Eye (tissue), 1 donor: ENCODE measurements at regions not wholly inside any gene's neighbourhood (a gene's known extent, or its start where the extent isn't known, plus 50 kb on each side); places are given as distances from the start of the nearest gene placed in this dataset.
"Not testable (repeated sequence)": the region's sequence is repeated elsewhere in the genome, so short reads cannot be mapped to it uniquely, and the experiment has no call there.

Experiments used
- DNase-seq: peaks from one replicate; pipeline ENCODE4 v3.0.0-alpha.2; 2015

DNA sequence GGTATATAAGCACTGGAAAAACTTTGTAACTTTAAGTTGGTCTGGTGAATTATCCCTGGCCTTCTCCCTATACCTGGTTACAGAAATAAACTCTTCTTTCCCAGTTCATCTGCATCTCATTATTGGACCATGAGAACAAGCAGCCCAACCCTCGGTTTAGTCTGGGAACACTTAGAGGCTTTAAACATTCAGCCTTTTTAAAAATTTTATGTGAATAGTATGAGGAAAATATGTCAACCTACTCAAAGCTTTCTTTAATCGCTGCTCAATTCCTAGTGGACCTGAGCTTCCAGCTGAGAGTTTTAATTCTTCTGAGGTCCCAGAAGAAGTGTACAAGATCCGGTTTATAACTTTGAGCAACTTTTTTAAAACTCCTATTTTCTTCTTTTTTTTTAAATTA lies 358.6 kb upstream of the NOCT start:
- DNase-seq: no peak

DNA sequence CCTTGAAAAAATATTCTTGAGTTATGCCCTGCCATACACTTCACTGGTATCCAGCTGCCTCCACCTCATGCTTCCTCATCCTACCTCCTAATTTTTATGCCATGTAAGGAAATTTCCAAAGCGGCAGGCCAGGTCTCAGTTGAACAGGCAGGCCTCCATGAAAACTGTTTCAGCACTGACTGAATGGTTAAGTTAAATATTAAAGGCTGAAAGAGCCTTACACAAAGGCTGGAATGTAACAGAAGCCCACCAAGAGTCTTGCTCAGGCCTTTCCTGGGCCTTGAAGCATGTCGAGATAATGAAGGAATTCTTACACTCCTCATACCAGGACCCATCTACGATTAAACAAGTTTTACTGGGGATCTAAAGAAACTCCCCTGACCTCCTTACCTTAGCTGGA lies 359.6 kb upstream of the NOCT start:
- DNase-seq: no peak

DNA sequence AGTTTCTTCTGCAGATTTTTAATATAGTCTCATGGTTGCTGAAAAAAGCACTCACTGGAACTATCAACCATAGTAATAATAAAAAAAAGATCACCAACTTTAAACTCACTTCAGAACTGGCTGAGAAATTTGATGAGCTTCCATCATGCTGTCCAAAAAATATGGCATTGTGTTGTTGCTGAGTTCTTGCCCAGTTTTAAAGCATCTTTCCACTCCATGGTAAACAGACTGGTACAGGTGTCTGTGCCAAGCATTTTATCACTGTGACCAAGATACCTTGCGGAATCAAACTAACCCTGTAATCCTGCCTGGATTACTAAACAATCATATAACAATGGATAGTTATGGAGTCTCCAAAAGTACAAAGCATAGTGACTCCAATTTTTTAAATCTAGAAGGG lies 360.3 kb upstream of the NOCT start:
- DNase-seq: no peak

DNA sequence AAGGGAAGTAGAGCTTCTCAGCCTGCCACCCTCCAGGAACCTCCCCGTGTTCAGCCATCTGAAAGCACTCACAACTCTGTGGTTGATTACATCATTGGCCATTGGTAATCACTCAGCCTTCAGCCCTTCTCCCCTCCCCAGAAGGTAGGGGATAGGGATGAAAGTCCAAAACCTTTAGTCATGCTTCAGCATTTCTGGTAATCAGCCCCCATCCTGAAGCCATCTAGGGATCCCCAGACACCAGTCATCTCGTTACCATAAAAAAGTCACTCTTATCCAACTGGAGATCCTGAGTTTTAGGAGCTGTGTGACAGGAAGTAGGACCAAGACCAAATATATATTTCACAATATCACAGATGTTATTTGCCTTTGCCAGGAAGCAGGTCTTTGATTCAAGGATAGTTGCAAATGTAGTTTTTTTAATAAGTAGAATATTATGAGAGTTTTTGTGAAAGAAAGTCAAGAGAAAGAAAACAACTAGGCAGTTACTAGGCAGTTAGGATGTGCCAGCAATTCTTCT lies 364.6 kb upstream of the NOCT start:
- DNase-seq: no peak

DNA sequence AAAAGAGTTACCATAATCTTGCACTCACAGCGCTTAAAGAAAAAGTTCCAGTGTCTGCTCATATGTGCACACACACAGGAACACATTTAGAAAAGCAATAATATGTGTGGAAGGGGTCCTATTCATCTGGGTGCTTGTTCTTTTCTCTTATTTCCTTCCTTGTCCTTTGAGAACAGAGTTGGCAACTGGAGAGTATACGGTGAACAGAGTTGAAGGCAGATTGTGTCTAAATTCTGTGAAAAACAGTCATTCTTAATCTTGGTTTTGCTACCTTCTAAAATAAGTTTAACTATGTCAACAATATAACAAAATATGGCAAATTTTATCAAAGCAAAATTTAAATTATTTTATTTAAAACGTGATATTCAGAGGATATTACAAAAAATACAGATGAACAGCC lies 365.1 kb upstream of the NOCT start:
- DNase-seq: no peak

DNA sequence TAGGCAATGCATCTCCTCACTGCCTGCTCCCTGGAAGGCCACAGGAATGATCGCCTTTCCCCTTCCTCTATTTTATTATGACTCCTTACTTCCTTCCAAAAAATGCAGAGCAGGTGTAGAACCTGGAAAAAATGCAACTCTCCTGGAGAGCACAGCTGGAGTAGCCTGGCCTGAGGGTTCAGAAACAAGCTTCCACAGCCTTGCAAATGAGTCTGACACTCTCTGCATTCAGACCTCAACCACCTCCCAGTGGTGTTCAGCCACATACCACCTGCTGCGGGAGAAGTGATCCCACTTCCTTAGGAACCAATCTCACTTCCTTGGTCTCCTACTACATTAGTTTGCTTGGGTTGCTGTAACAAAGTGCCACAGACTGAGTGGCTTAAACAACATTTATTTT lies 368.1 kb upstream of the NOCT start:
- no peak for DNase-seq

DNA sequence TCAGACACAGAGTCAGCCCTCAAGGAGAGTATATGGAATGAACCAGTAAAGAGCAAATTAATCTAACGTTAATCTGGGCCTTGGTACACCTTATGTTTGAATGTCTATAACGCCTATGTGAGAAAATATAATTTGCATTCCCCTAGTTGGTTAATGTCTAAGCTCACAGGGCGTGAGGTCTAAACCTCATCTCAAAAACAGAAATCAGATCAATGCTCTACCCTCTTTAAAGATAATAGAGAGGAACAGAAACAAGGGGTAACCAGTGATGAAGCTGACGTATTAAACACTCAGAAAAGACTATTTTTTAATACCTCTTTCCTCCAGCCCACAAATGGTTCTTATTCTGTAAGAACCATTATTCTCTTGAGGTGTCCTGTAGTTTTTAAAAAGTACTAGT lies 369.2 kb upstream of the NOCT start:
- no peak for DNase-seq

DNA sequence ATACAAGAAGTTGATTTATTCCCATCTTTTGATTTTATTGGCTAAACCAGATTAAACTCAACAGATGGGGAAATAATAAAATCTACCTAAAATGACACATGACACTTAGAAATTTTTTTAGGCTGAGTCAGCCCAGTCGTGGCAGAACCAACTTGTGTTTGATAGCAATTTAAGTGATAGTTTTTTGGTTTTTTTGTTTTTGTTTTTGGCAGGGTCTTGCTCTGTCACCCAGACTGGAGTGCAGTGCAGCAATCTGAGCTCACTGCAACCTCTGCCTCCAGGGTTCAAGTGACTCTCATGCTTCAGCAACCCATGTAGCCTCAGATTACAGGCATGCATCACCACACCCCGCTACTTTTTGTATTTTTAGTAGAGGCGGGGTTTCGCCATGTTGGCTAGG lies 370.3 kb upstream of the NOCT start:
- no peak for DNase-seq

DNA sequence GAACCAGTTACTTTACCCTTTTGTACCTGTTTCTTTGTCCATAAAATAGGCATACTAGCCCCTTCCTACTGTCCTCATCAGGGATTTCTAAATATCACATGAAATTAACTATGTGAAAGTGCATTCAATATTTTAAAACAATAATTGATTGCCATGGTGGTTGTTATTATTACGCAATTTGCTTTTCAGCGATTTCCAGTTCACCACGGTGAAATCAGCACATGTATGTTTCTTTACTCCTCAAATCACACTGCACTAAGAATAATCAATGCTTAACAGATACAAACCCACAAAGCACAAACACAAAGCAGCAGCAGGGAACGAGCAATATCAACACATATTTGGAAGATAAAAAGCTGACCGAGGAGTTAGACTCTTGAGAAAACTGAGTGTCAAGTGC lies 371.3 kb upstream of the NOCT start:
- DNase-seq: no peak

DNA sequence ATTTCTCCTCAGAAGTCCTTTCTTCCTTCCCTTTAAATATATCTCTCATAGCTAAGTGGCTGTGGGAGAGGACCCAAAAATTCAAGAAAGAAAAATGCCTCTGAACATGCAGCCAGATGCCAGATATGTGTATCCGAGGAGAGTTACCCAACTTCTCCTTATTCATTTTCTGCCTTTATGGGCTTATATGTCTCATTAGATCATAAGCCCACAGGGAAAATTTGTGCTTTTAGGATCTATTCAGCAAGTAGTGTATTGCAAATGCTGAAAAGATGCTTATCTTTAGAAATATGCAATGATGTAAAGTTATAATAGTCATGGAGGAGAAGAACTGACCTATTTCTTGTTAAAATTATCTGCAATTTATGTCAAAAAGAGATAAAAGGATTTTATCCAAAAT lies 371.8 kb upstream of the NOCT start:
- DNase-seq: no peak

DNA sequence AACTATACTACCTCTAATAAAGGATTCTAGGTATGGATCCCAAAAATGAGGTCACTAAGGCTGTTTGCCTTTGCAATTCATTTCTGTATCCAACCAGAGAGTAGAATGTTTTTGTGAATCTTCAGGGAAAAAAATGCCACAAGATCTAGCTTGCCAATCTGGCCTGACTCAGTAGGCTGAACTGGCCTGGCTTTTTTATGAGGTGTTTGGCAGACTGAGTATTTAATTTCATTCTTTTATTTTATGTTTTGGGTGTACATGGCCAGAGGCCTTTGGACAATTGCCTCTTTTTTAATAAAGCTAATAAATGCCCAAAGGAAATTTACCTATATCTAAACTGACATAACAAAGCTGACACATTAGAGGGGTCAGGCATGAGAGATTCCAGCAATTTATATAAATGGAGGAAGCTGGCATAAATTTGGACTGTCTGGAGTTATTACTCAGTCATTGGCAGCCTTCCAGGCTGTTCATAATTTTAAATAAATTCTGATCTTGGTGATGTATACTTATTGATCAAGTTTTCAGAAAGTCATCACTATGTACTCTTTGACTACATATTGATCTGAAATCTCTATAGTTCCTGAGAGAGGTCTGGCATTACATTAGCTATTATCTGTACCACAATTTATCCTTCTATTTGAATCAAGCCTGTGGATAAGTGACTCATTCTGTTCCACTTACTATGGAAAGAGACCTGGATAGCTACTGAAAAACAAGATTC lies 376.4 kb upstream of the NOCT start:
- no peak for DNase-seq

DNA sequence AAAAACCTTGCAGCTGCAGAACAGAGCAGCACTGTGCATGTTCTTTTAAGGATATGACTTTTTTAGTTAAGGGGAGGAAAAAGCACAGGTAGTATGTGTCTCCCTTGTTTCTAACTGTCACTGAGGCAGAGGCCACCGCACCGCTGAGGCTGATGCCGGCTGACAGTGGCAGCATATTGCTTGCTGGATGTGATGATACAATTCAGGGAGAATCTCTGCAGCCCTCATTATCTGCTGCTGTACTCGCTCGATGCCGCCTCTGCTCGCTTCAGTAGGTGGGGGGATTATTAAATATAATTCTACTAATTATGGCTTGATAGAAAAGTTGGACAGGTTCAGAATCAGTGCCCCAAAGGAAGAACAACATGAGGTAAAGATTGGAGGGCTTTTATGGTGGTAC lies 378.8 kb upstream of the NOCT start:
- DNase-seq: peak; percentile 82

DNA sequence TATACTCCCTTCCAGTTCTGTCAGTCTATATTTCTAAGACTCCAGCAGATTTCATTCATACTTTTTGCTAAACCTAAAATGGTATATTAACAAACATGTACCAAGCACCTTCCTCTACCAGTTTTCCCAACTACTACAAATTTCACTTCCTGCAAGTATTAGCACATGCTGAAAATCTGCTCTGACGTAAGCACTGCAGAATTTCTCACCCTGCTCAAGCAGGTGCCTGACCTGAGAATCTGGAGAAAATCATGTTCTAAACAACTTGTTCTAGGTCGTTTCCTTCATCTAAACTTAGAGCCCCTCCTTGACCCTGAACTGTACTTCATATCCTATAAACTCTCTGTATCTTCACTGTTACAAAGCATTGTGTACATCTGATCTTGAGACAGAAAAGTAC lies 380.7 kb upstream of the NOCT start:
- DNase-seq: no peak

DNA sequence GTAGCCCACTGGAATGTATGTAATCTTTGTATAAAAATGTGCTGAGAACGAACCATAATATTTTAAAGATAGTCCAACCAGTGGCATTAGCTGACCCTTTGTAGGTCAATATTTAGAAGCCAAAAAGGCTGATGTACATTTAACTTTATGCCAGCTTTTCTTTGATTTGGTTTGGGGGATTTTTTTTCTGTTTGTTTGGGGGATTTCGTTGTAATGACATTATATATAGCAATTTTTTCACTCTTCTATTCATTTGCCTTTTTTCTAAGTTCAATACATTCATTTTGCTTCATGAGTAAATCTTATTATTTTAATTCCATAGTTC lies 382.0 kb upstream of the NOCT start:
- DNase-seq: no peak

DNA sequence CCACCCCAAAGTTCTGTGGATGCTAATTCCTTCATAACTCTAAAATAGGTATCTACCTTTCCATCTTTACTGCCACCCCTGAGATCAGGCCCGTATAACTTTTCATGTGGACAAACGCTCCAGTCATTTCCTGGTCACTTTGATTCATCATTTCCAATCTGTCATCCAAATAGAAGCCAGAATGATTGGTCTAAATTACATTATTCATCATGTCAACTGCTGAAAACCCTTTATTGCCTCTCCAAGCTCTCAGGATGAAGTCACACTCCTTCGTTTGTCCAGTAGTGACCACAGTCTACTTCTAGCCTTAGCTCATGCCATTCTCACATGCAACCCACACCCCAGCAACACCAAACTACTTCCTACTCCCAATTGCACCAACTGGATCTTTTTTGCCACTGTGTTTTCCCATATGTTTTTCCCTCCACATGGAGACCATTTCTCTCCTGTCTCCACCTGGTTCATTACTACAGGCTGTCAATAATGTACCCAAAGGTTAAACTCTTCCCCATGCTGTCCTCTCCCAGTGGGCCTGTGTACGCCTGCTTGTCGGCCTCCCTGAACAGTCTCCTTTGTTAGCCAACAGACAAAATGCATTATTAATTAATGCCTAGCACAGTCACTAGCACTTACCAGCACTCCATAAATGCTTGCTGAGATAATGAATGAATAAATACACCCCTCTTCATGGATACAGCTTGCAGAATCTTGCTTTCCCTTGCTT lies 382.6 kb upstream of the NOCT start:
- DNase-seq: peak; percentile 37

DNA sequence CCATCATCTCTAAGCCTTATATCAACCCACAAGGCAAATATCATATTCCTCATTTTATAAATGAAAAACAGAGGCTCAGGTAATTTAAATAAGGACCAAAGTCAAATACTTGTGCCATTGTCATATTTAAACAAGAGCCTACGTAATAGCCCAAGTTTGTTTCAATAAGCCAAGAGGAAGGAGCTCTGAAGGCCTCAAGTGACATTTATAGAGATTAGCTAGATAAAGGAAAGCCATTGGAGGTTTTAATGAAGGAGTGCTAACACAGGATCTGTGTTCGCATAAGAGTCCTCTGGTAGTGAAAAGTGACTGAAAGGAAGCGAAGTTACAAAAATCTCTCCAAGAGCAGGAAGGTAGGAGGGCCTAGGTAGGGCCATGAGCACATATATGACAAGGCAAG lies 384.9 kb upstream of the NOCT start:
- no peak for DNase-seq

DNA sequence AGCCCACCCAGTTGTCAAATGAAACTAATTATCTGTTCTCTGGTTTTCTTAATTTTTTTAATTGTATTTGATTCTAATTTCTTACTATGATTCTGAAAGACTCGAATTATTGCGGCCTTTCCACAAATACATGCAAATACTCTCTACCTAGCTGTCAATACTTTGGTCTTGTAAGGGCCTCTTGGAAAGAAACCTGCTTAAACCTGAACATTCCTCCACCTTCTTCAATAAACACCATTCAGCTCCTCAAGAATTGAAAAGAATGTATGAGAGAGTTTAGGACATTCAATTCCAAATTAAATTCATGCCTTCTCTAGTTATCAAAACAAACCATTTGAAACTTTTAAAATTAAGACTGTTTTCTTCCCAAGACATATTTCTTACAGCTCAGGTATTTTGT lies 385.9 kb upstream of the NOCT start:
- DNase-seq: no peak

DNA sequence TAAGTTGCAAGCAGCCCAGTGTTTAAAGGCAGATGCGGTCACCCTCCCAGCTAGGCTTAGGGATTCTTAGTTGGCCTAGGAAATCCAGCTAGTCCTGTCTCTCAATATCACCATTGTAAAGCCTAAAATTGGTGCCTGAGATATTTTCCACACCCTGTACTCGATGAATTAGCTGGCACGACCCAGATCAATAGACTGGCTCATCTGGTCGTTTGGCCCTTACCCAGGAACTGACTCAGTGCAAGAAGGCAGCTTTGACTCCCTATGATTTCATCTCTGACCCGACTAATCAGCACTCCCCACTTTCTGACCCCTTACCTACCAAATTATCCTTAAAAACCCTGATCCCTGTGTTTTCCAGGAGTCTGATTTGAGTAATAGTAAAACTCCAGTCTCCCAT lies 384.9 kb upstream of the SLC7A11 start:
- no peak for DNase-seq

DNA sequence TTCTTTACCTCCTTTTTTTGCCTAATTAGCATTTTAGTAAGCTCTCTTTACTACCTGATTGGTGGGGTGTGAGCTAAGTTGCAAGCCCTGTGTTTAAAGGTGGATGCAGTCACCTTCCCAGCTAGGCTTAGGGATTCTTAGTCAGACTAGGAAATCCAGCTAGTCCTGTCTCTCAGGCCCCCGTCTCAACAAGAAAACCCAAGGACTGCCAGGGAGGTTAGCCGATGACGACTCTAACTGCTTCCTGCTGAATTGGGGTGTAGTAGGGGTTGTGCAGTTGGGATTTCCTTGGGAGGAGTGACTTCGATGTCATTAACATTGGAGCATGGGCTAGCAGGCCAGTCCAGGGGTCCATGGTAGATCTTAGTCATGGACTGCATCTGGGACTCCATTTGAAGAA lies 380.2 kb upstream of the SLC7A11 start:
- DNase-seq: not testable (repeated sequence)

DNA sequence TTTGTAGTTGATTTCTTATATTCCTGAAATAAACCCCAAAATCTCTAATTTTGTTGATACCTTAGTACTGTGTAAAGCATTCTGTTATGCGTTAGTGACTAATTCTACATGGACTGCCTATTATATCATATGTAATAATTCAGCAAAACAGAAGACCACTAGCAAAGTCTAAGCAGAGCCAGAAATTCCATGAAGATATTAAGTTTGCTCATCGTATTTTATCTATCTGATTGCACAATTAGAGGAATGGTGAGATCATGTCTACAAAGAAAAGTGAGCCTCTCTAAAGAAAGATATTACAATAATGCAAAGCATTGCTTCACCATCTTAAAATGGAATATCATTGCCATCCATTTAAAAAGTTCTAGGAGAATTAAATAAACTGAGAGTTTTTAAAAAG lies 374.6 kb upstream of the SLC7A11 start:
- DNase-seq: no peak

DNA sequence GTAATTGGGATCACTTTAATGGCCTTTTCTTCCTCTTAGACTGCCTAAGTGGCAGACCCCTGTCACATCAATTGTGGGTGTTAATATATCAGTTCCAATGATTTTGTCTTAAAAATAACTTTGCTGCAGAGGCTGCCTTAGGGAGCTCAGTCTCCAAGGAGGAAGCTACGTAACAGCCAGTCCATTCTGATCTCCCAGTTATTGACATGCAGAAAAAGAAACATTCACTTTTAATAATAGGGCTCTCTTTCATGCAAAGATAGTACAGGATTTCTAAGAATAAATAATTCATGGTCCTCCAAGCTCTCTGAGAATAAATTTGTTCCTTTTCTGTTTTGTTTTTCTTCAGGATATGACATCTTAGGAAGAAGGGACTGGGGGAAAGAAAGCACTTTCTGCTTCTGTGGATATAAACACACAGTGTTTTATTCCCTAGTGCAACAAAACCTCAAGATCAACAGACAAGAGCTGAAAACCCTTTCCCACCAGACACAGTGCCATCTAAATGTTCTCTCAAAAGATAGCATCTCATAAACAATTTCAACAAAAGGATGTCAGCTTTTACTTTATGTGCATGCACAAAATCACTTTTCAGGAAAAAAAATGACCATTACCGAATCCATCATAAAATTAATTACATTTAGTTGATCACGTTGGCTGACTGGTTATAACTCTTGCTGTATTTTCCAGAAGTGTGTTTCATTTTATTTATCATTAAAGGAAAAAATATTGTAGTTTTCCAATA lies 372.4 kb upstream of the SLC7A11 start:
- DNase-seq: peak; percentile 20

DNA sequence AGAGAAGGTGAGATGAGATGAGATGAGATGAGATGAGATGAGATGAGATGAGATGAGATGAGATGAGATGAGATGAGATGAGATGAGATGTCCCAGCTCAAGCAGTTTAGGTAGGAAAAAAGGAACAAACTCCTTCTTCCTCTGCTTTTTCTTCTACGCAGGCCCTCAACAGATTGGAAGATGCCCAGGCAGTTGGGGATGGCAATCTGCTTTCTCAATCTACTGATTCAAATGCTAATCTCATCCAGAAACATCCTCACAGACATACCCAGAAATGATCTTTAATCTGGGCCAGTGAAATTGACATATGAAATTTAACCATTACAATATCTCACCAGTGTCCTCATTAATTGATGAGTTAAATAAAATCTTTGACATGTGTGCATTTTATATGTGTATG lies 370.3 kb upstream of the SLC7A11 start:
- no peak for DNase-seq

DNA sequence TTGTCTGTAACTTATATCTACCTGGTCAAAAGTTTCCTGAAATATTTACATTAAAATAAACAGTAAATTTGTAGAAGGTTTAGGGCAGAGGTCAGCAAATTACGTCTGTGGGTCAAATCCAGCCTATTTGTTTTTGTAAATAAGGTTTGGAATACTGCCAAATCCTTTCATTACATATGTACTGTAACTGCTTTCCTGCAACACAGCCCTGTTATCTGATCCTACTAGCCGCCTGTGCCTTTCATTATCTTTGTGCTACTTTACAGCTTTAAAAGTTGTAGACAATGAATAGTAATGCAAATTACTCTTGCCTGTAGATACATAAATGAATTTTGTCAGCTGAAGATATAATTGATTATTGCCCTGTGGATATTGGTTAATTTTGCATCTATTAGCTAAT lies 369.6 kb upstream of the SLC7A11 start:
- no peak for DNase-seq

DNA sequence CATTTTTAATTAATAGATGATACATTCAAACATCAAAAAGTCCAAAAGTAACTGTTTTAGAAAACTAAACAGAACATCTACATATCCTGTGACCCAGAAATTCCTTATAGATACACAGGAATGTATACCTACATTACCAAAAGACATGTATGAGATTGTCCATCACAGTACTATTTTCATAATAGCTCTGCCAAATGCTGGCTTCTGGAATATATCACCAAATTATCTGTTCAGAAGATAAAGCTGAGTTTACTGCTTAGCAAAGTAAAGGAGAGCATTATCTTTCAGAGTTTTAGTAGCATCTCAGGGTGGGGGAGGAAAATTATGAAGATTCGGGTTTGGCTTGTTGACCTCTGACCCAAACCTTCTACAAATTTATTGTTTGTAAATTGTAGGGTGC lies 368.9 kb upstream of the SLC7A11 start:
- DNase-seq: no peak
